HG02571 (cell line): ENCODE measurements at regions not wholly inside any gene's neighbourhood (a gene's known extent, or its start where the extent isn't known, plus 50 kb on each side); places are given as distances from the start of the nearest gene placed in this dataset.

Source experiments
- ATAC-seq: cut with Tn5 transposase; IDR thresholded peaks from one replicate; pipeline ENCODE4 v1.9.1; 2021; ENCODE audit warnings: mild to moderate bottlenecking, moderate library complexity; ENCODE audit not compliant: unreplicated experiment

GRCh38 chr20:56797023-56797422, 167.9 kb downstream of the TFAP2C start:
- no peak for ATAC-seq

- ATAC-seq, result no peak
Observed at GRCh38 chr20:56798634-56799033, 169.5 kb downstream of the TFAP2C start.

GRCh38 chr20:56799187-56799586, 170.1 kb downstream of the TFAP2C start:
- no peak for ATAC-seq

- ATAC-seq, result no peak
Observed at GRCh38 chr20:56800088-56800487, 171.0 kb downstream of the TFAP2C start.

- no peak for ATAC-seq
Observed at GRCh38 chr20:56801971-56802755, 173.1 kb downstream of the TFAP2C start.

- ATAC-seq, result no peak
Observed at GRCh38 chr20:56802805-56803204, 173.7 kb downstream of the TFAP2C start.

GRCh38 chr20:56805313-56805712, 176.2 kb downstream of the TFAP2C start:
- no peak for ATAC-seq

GRCh38 chr20:56805966-56806365, 176.9 kb downstream of the TFAP2C start:
- no peak for ATAC-seq

- ATAC-seq, result no peak
Observed at GRCh38 chr20:56806952-56807517, 177.9 kb downstream of the TFAP2C start.

- ATAC-seq, result no peak
Observed at GRCh38 chr20:56808117-56808725, 179.1 kb downstream of the TFAP2C start.

GRCh38 chr20:56808732-56809131, 179.6 kb downstream of the TFAP2C start:
- ATAC-seq, result no peak

- ATAC-seq, result no peak
Observed at GRCh38 chr20:56809668-56810067, 180.6 kb downstream of the TFAP2C start.

- no peak for ATAC-seq
Observed at GRCh38 chr20:56810141-56810540, 181.0 kb downstream of the TFAP2C start.

- no peak for ATAC-seq
Observed at GRCh38 chr20:56815796-56816195, 186.7 kb downstream of the TFAP2C start.

- ATAC-seq, result no peak
Observed at GRCh38 chr20:56816349-56816748, 187.2 kb downstream of the TFAP2C start.

- no peak for ATAC-seq
Observed at GRCh38 chr20:56817780-56818675, 188.9 kb downstream of the TFAP2C start.

- no peak for ATAC-seq
Observed at GRCh38 chr20:56820984-56821383, 191.9 kb downstream of the TFAP2C start.

- ATAC-seq, result no peak
Observed at GRCh38 chr20:56826306-56826704, 197.2 kb downstream of the TFAP2C start.

- ATAC-seq, result no peak
Observed at GRCh38 chr20:56826705-56827665, 197.9 kb downstream of the TFAP2C start.

- no peak for ATAC-seq
Observed at GRCh38 chr20:56827763-56828162, 198.7 kb downstream of the TFAP2C start.
